ENCODE measurements at regions not wholly inside any gene's neighbourhood (a gene's known extent, or its start where the extent isn't known, plus 50 kb on each side); places are given as distances from the start of the nearest gene placed in this dataset.

DNA sequence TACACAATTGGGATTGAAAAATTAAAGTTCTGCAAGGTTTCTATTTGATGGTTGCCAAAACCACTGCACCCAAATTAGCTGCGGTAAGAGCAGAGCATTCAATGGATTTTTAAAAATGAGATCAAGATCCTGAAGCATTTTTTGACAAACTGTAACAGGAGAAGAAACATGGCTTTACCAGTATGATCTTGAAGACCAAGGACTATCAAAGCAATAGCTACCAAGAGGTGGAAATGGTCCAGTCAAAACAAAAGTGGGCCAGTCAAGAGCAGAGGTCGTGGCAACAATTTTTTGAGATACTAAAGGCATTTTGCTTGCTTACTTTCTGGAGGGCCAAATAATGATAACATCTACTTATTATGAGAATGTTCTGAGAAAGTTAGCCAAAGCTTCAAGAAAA is 186.8 kb downstream of the RDH14 start:
- TF ChIP-seq, protein P1, sequence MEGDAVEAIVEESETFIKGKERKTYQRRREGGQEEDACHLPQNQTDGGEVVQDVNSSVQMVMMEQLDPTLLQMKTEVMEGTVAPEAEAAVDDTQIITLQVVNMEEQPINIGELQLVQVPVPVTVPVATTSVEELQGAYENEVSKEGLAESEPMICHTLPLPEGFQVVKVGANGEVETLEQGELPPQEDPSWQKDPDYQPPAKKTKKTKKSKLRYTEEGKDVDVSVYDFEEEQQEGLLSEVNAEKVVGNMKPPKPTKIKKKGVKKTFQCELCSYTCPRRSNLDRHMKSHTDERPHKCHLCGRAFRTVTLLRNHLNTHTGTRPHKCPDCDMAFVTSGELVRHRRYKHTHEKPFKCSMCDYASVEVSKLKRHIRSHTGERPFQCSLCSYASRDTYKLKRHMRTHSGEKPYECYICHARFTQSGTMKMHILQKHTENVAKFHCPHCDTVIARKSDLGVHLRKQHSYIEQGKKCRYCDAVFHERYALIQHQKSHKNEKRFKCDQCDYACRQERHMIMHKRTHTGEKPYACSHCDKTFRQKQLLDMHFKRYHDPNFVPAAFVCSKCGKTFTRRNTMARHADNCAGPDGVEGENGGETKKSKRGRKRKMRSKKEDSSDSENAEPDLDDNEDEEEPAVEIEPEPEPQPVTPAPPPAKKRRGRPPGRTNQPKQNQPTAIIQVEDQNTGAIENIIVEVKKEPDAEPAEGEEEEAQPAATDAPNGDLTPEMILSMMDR (IDR thresholded peaks at IDR 0.05) = no peak
- no peak for TF ChIP-seq POLR2A (IDR thresholded peaks at IDR 0.05)
